OCI-LY7 (cell line): ENCODE measurements at regions not wholly inside any gene's neighbourhood (a gene's known extent, or its start where the extent isn't known, plus 50 kb on each side); places are given as distances from the start of the nearest gene placed in this dataset.

ENCODE experiments used
- BruUV-seq: library from RNA; stranded (reverse); fragments of 400-500 nt; replicated peaks from 2 replicates; lab custom pipeline; 2021; lab: Mats Ljungman, UMichigan
- CTCF ChIA-PET: fragments of 300-600 bp; sonication (Branson Sonifier 250); formaldehyde crosslinking; loops from one replicate; lab custom pipeline; 2022; ENCODE audit warnings: antibody characterized with exemption; ENCODE audit not compliant: unreplicated experiment; lab: Charles Lee
- POLR2A ChIA-PET: fragments of 300-600 bp; sonication (Branson Sonifier 250); formaldehyde crosslinking; loops from one replicate; lab custom pipeline; 2022; ENCODE audit warnings: antibody characterized with exemption; lab: Charles Lee
- DNase-seq: peaks from one replicate; pipeline ENCODE4 v3.0.0-alpha.2; 2015; ENCODE audit warnings: low spot score
- H2AFZ ChIP-seq: fragments of 200-600 bp; sonication (generic), shearing (Covaris generic); 2 replicates; pipeline ENCODE4 v1.6.1; 2014; ENCODE audit warnings: mild to moderate bottlenecking, antibody characterized with exemption, low read length, moderate library complexity
- H3K27ac ChIP-seq: fragments of 200-600 bp; sonication (generic); 2 replicates; pipeline ENCODE4 v1.5.1; 2014; ENCODE audit warnings: mixed run types, low read depth, mild to moderate bottlenecking, moderate library complexity, low read length, inconsistent platforms; ENCODE audit not compliant: poor library complexity, severe bottlenecking
- H3K36me3 ChIP-seq: fragments of 200-600 bp; sonication (generic); 2 replicates; pipeline ENCODE4 v1.6.1; 2014; ENCODE audit warnings: mild to moderate bottlenecking, antibody characterized with exemption, low read length, moderate library complexity, mixed read lengths; ENCODE audit not compliant: insufficient read depth
- H3K4me1 ChIP-seq: fragments of 200-600 bp; sonication (generic); 2 replicates; pipeline ENCODE4 v1.5.1; 2014; ENCODE audit warnings: mild to moderate bottlenecking, low read length; ENCODE audit not compliant: insufficient read depth, poor library complexity, severe bottlenecking
- H3K4me2 ChIP-seq: fragments of 200-600 bp; sonication (generic); 2 replicates; pipeline ENCODE4 v1.6.1; 2014; ENCODE audit warnings: mild to moderate bottlenecking, low read length
- H3K4me3 ChIP-seq: fragments of 200-600 bp; sonication (generic); 2 replicates; pipeline ENCODE4 v1.5.1; 2014; ENCODE audit warnings: mild to moderate bottlenecking, low read depth, low read length; ENCODE audit not compliant: poor library complexity, severe bottlenecking
- H3K79me2 ChIP-seq: fragments of 200-600 bp; sonication (generic); 2 replicates; pipeline ENCODE4 v1.6.1; 2016; ENCODE audit warnings: low read depth, mild to moderate bottlenecking, low read length, moderate library complexity, mixed read lengths; ENCODE audit not compliant: insufficient read depth
- H3K9me2 ChIP-seq: fragments of 200-600 bp; sonication (generic); 2 replicates; pipeline ENCODE4 v1.6.1; 2016; ENCODE audit warnings: mild to moderate bottlenecking, low read length, mixed read lengths; ENCODE audit not compliant: insufficient read depth
- H3K9me3 ChIP-seq: fragments of 200-600 bp; sonication (generic); 2 replicates; pipeline ENCODE4 v1.6.1; 2014; ENCODE audit warnings: mild to moderate bottlenecking, mixed run types, low read length, mixed read lengths
- H4K20me1 ChIP-seq: fragments of 200-600 bp; sonication (generic); 2 replicates; pipeline ENCODE4 v1.6.1; 2014; ENCODE audit warnings: mild to moderate bottlenecking, antibody characterized with exemption, low read length, moderate library complexity, mixed read lengths; ENCODE audit not compliant: insufficient read depth
- EZH2phosphoT487 ChIP-seq: fragments of 200-600 bp; sonication (generic); IDR thresholded peaks from 2 replicates; pipeline ENCODE4 v1.6.1; 2018; ENCODE audit warnings: low read depth, borderline replicate concordance, mild to moderate bottlenecking, mixed run types, antibody characterized with exemption, low read length, moderate library complexity, mixed read lengths
- intact Hi-C: fragments of 100-400 bp; cut with micrococcal nuclease; formaldehyde crosslinking; loops from one replicate; pipeline ENCODE4 v1.10.0; 2022; ENCODE audit not compliant: unreplicated experiment
- TF ChIP-seq, protein P1 (sequence below): fragments of 200-600 bp; sonication (generic); conservative IDR thresholded peaks from 2 replicates; pipeline ENCODE4 v1.5.1; 2014; ENCODE audit warnings: mild to moderate bottlenecking, antibody characterized with exemption, low read length, moderate library complexity, mixed read lengths

DNA sequence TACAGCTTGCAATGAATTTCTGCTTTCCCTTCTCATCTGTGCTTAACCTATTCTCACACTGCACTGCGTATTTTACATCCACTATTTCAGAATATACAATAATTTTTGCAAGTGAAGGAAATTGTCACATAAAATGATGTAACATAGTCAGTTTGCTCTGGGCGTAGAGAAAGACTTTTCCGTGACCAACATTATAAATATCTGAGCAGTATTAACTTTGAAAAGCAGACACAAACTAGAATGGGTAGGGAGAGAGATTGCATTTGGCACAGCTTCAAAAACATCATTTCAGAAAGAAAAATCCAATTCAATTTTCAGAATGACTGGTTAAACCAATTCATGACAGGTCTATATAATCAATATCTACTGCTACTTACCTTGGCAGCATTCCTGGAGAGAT, 352.5 kb upstream of the MIR17HG start:
- H3K4me1 ChIP-seq, result no peaks in the 10 kb centered on the region
- H3K9me2 ChIP-seq, result no peaks in the 10 kb centered on the region
- no peak overlapping the region for H3K4me3 ChIP-seq
- H3K79me2 ChIP-seq, result no peaks in the 10 kb centered on the region
- H2AFZ ChIP-seq, result no peak overlapping the region
- POLR2A ChIA-PET, result interaction anchor here (1.0 to 1.5 kb wide), 4 partner anchors 10 to 49 kb away, joined by 3 to 5 read pairs (median 4); no protein-coding TSS in a partner anchor
- no peaks in the 10 kb centered on the region for H3K36me3 ChIP-seq
- no peak for TF ChIP-seq EZH2phosphoT487
- TF ChIP-seq, protein P1, sequence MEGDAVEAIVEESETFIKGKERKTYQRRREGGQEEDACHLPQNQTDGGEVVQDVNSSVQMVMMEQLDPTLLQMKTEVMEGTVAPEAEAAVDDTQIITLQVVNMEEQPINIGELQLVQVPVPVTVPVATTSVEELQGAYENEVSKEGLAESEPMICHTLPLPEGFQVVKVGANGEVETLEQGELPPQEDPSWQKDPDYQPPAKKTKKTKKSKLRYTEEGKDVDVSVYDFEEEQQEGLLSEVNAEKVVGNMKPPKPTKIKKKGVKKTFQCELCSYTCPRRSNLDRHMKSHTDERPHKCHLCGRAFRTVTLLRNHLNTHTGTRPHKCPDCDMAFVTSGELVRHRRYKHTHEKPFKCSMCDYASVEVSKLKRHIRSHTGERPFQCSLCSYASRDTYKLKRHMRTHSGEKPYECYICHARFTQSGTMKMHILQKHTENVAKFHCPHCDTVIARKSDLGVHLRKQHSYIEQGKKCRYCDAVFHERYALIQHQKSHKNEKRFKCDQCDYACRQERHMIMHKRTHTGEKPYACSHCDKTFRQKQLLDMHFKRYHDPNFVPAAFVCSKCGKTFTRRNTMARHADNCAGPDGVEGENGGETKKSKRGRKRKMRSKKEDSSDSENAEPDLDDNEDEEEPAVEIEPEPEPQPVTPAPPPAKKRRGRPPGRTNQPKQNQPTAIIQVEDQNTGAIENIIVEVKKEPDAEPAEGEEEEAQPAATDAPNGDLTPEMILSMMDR, result no peak
- CTCF ChIA-PET, result no interaction called here
- no peak overlapping the region for H3K4me2 ChIP-seq
- intact Hi-C loops, result no loop called here
- DNase-seq, result no peak
- BruUV-seq, result no TSS peak
- H4K20me1 ChIP-seq, result no peaks in the 10 kb centered on the region
- H3K27ac ChIP-seq, result no peak overlapping the region
- no peaks in the 10 kb centered on the region for H3K9me3 ChIP-seq

DNA sequence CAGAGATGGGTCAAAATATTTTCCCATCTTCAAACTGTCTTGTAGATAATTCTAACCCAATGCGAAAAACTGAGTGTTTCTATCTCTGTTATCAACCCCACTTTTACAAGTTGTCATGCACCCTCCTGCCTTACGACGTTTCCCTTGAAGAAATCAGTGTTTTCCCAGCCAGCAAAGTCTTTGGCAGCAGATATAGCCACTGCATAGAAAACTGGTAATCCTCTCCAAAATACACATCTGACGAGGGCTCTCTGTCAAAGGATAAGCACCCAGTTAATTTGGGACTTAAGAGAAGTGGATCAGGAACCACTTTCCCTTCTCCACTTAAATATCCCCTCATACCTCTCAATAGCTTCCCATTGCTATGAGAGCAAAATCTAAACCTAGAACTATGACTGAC, 351.9 kb upstream of the MIR17HG start:
- POLR2A ChIA-PET, result interaction anchor here (0.7 to 1.5 kb wide), 6 partner anchors 9 to 498 kb away, joined by 3 to 8 read pairs (median 3); no protein-coding TSS in a partner anchor
- CTCF ChIA-PET, result no interaction called here
- no TSS peak for BruUV-seq

DNA sequence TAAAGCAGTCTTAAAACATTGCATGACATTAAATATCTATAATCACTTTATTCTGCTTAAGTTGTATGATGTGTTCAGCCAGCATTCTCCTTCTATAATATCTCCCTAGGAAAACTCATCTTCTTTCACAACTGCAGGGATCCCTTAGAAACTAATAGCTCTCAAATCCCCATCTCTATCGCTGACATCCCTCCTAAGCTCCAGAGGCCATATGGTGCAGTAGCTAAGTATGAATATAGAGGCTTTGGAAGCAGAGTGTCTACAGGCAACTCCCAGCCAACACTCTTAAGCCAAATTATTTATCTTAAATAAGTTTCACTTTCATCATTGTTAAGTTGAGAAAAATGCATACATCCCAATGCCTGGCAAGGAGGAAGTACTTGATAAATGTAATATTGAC, 349.5 kb upstream of the MIR17HG start:
- H3K36me3 ChIP-seq, result no peaks in the 10 kb centered on the region
- POLR2A ChIA-PET, result interaction anchor here (0.6 to 2.3 kb wide), 10 partner anchors 11 to 500 kb away, joined by 3 to 11 read pairs (median 4); no protein-coding TSS in a partner anchor
- CTCF ChIA-PET, result no interaction called here
- no peak overlapping the region for H3K4me2 ChIP-seq
- no peaks in the 10 kb centered on the region for H3K79me2 ChIP-seq
- no peaks in the 10 kb centered on the region for H3K4me1 ChIP-seq
- H4K20me1 ChIP-seq, result no peaks in the 10 kb centered on the region
- no peak overlapping the region for H3K27ac ChIP-seq
- H3K4me3 ChIP-seq, result no peak overlapping the region
- no peaks in the 10 kb centered on the region for H3K9me3 ChIP-seq
- intact Hi-C loops, result no loop called here
- DNase-seq, result no peak
- no peak overlapping the region for H2AFZ ChIP-seq
- TF ChIP-seq EZH2phosphoT487, result no peak
- TF ChIP-seq, protein P1, result no peak
- H3K9me2 ChIP-seq, result no peaks in the 10 kb centered on the region
- no TSS peak for BruUV-seq

More for the DNA sequence above, 351.9 kb upstream of the MIR17HG start:
- H3K4me1 ChIP-seq, result no peaks in the 10 kb centered on the region
- intact Hi-C loops, result no loop called here
- no peak overlapping the region for H3K4me3 ChIP-seq
- H3K9me2 ChIP-seq, result no peaks in the 10 kb centered on the region
- DNase-seq, result no peak
- H3K27ac ChIP-seq, result no peak overlapping the region
- TF ChIP-seq, protein P1, result no peak
- TF ChIP-seq EZH2phosphoT487, result no peak
- H3K36me3 ChIP-seq, result no peaks in the 10 kb centered on the region
- H3K9me3 ChIP-seq, result no peaks in the 10 kb centered on the region
- H2AFZ ChIP-seq, result no peak overlapping the region
- no peak overlapping the region for H3K4me2 ChIP-seq
- H3K79me2 ChIP-seq, result no peaks in the 10 kb centered on the region
- no peaks in the 10 kb centered on the region for H4K20me1 ChIP-seq
